HG02642 (cell line): ENCODE measurements at regions not wholly inside any gene's neighbourhood (a gene's known extent, or its start where the extent isn't known, plus 50 kb on each side); places are given as distances from the start of the nearest gene placed in this dataset.

Experiments
- ATAC-seq: cut with Tn5 transposase; IDR thresholded peaks from one replicate; pipeline ENCODE4 v1.9.1; 2021; ENCODE audit warnings: mild to moderate bottlenecking; ENCODE audit not compliant: unreplicated experiment, poor library complexity

- ATAC-seq, result no peak
These were observed 133.4 kb upstream of the SMAD1 start for GRCh38 chr4:145348291-145348690.

- ATAC-seq, result no peak
These were observed 134.0 kb upstream of the SMAD1 start for GRCh38 chr4:145347684-145348083.

GRCh38 chr4:145346081-145346480 lies 135.6 kb upstream of the SMAD1 start:
- no peak for ATAC-seq

GRCh38 chr4:145345401-145345800 lies 136.3 kb upstream of the SMAD1 start:
- ATAC-seq, result no peak

- ATAC-seq, result no peak
These were observed 140.3 kb upstream of the SMAD1 start for GRCh38 chr4:145341381-145341780.

- no peak for ATAC-seq
These were observed 141.5 kb upstream of the SMAD1 start for GRCh38 chr4:145340071-145340675.

- ATAC-seq, result no peak
These were observed 142.5 kb upstream of the SMAD1 start for GRCh38 chr4:145339075-145339725.

- ATAC-seq, result no peak
These were observed 143.1 kb upstream of the SMAD1 start for GRCh38 chr4:145338568-145338967.

- no peak for ATAC-seq
These were observed 144.3 kb upstream of the SMAD1 start for GRCh38 chr4:145337391-145337790.

GRCh38 chr4:145333786-145334185 lies 147.9 kb upstream of the SMAD1 start:
- ATAC-seq, result no peak

- no peak for ATAC-seq
These were observed 146.1 kb upstream of the OTUD4 start for GRCh38 chr4:145326491-145326890.

- ATAC-seq, result no peak
These were observed 143.8 kb upstream of the OTUD4 start for GRCh38 chr4:145324161-145324560.

- ATAC-seq, result no peak
These were observed 139.9 kb upstream of the OTUD4 start for GRCh38 chr4:145320294-145320693.

- no peak for ATAC-seq
These were observed 139.4 kb upstream of the OTUD4 start for GRCh38 chr4:145319751-145320150.

- ATAC-seq, result no peak
These were observed 136.6 kb upstream of the OTUD4 start for GRCh38 chr4:145316897-145317574.

- no peak for ATAC-seq
These were observed 135.4 kb upstream of the OTUD4 start for GRCh38 chr4:145315811-145316225.

- no peak for ATAC-seq
These were observed 128.2 kb upstream of the OTUD4 start for GRCh38 chr4:145308598-145308997.

- ATAC-seq, result no peak
These were observed 127.5 kb upstream of the OTUD4 start for GRCh38 chr4:145307763-145308430.

- ATAC-seq, result no peak
These were observed 126.7 kb upstream of the OTUD4 start for GRCh38 chr4:145307120-145307519.

GRCh38 chr4:145302725-145303124 lies 122.3 kb upstream of the OTUD4 start:
- ATAC-seq, result no peak

- ATAC-seq, result no peak
These were observed 121.1 kb upstream of the OTUD4 start for GRCh38 chr4:145301386-145302080.
